Activated naive CD4-positive, alpha-beta T cell treated with anti-CD3 and anti-CD28 coated beads for 36 hours (primary cell): ENCODE measurements at regions not wholly inside any gene's neighbourhood (a gene's known extent, or its start where the extent isn't known, plus 50 kb on each side); places are given as distances from the start of the nearest gene placed in this dataset.

Source experiments
- CTCF ChIA-PET: fragments of 350-600 bp; sonication (Branson Sonifier 250); formaldehyde crosslinking; loops from one replicate; lab custom pipeline; 2021; ENCODE audit warnings: antibody characterized with exemption; lab: Charles Lee
- DNase-seq: peaks from one replicate; pipeline ENCODE4 v3.0.0-alpha.2; 2020
- H3K27ac Mint-ChIP-seq: one replicate; pipeline ENCODE4 v1.8.0; 2021; ENCODE audit warnings: mild to moderate bottlenecking, mixed read lengths
- H3K27me3 Mint-ChIP-seq: one replicate; pipeline ENCODE4 v1.8.0; 2021; ENCODE audit warnings: low read depth, mixed read lengths
- H3K36me3 Mint-ChIP-seq: one replicate; pipeline ENCODE4 v1.8.0; 2021; ENCODE audit warnings: low read depth, mixed read lengths
- H3K4me1 Mint-ChIP-seq: one replicate; pipeline ENCODE4 v1.8.0; 2021; ENCODE audit warnings: low read depth, mixed read lengths
- H3K4me3 Mint-ChIP-seq: one replicate; pipeline ENCODE4 v1.8.0; 2021; ENCODE audit warnings: mild to moderate bottlenecking, moderate library complexity, mixed read lengths
- H3K9me3 Mint-ChIP-seq: one replicate; pipeline ENCODE4 v1.8.0; 2021; ENCODE audit warnings: mixed read lengths
- intact Hi-C: fragments of 100-400 bp; cut with micrococcal nuclease; formaldehyde crosslinking; loops from one replicate; pipeline ENCODE4 v1.15.1; 2023

DNA sequence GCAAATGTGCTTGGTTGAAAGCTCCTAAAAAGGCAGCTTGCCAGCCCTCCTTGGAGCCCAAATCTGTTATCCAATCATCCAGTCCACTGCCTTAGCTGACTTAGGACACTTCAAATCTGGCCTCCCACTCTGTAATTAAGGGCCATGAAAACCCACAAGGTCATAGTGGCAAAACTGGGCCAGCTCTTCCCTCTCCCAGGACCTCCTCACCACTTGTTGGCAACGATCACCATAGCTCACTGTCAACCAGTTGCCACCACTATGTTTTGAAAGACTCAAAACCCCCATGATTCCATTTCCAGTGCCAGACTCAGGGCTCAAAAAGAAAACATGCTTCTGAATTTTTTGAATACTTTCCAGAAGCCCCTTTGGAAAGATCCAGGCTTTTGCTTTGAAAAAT is 107.5 kb downstream of the NREP start:
- Mint-ChIP-seq H3K4me3 (no peak overlapping the region), H3K27ac (no peak overlapping the region), H3K9me3 (no peaks in the 10 kb centered on the region), H3K27me3 (peaks cover 4% of the 10 kb centered on the region), H3K36me3 (no peaks in the 10 kb centered on the region), H3K4me1 (no peaks in the 10 kb centered on the region)
- intact Hi-C loops = no loop called here
- CTCF ChIA-PET = no interaction called here
- no peak for DNase-seq

DNA sequence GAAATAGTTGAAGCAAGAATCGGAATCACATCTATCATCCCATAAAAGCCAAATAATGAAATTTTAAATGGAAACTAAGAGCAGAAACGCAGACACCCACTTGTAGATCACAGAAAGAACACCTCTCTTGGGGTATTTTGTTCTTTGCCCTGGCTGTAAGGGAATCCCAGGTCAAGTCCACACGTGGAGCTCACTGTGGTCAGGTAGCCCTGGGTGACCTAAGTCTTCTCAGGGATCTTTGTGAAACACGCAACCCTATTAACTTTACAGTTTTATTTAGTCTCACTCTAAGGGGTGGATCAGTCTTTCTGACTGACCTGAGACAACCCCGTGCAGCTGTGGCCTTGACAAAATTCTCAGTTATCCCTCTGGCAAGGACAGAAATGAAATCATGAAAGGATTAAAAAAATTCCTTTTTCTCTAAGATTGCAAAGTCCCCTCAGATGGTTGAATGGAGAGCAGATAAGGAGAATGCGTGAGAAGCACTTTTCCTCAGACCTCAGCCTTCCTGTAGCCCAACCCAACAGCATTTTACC is 111.6 kb downstream of the NREP start:
- Mint-ChIP-seq H3K36me3 (no peaks in the 10 kb centered on the region), H3K27ac (no peak overlapping the region), H3K4me1 (no peaks in the 10 kb centered on the region), H3K9me3 (peaks cover 6% of the 10 kb centered on the region), H3K4me3 (no peak overlapping the region), H3K27me3 (peaks cover 9% of the 10 kb centered on the region)
- CTCF ChIA-PET = no interaction called here
- no peak for DNase-seq
- intact Hi-C loops = no loop called here

DNA sequence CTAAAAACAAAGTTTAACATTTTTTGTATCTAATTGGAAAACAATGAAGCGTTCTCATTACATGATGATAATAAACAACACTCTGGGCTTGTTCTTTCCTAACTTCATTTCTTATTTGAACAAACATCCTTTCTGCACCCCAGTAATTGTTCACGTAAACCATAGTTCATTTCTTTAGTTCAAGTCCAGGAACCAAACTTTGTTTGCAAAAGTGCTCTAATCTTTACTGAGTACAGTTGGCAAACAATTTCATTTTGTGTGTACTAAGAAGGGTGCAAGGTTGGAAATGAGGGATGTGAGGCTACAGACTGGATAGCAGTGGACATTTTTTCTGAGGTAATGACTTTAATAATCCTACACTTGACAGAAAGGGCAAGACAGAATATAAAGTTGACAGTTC is 113.5 kb downstream of the NREP start:
- H3K27ac Mint-ChIP-seq = no peak overlapping the region
- no peaks in the 10 kb centered on the region for H3K4me1 Mint-ChIP-seq
- intact Hi-C loops = no loop called here
- no peak overlapping the region for H3K4me3 Mint-ChIP-seq
- H3K9me3 Mint-ChIP-seq = peaks cover 21% of the 10 kb centered on the region
- CTCF ChIA-PET = interaction anchor here (0.6 kb wide), 1 partner anchor 34 kb away, joined by 3 read pairs; no protein-coding TSS in a partner anchor
- H3K36me3 Mint-ChIP-seq = no peaks in the 10 kb centered on the region
- no peak for DNase-seq
- peaks cover 7% of the 10 kb centered on the region for H3K27me3 Mint-ChIP-seq

DNA sequence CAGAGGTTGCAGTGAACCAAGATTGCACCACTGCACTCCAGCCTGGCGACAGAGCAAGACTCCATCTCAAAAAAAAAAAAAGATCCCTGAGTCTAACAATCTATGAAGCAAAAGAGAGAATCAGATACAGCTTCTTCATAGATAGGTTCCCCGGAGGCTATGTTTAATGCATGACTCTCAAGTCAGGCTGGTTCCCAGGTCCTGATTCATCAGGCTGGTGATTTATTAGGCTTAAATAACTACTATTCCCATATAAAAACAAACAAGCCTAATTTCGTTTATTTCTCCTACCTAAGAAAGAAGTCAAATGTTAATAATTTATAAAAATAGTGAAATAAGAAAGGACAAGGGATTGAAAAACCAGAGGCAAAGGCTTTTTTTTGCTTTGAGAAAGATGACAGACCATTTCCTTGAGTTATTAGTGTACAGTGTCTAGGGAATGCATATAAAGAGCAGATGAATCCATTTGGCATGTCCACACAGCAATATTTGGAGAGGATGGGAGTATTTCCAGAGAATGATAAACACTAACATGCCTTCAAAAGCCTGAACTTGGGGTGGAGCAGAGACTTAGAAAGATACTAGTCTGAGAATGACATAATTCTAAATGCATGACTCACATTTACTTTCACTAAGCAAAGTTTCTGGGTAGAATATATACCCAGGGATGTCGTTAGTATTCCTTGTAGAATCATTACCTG is 115.3 kb downstream of the NREP start:
- Mint-ChIP-seq H3K27ac (no peak overlapping the region), H3K4me3 (no peak overlapping the region), H3K36me3 (no peaks in the 10 kb centered on the region), H3K27me3 (peaks cover 7% of the 10 kb centered on the region), H3K4me1 (no peaks in the 10 kb centered on the region), H3K9me3 (peaks cover 27% of the 10 kb centered on the region)
- intact Hi-C loops = no loop called here
- CTCF ChIA-PET = no interaction called here
- DNase-seq = no peak

DNA sequence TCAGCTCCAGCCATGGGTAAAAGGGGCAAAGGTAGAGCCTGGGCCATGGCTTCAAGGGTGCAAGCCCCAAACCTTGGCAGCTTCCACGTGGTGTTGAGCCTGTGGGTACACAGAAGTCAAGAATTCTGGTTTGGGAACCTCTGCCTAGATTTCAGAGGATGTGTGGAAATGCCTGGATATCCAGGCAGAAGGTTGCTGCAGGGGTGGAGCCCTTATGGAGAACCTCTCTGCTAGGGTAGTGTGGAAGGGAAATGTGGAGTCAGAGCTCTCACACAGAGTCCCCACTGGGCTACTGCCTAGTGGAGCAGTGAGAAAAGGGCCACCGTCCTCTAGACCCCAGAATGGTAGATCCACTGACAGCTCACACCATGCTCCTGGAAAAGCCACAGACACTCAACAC is 117.1 kb downstream of the NREP start:
- Mint-ChIP-seq H3K4me1 (no peaks in the 10 kb centered on the region), H3K36me3 (no peaks in the 10 kb centered on the region), H3K9me3 (peaks cover 27% of the 10 kb centered on the region), H3K4me3 (no peak overlapping the region), H3K27me3 (peaks cover 7% of the 10 kb centered on the region), H3K27ac (no peak overlapping the region)
- no peak for DNase-seq
- intact Hi-C loops = no loop called here
- CTCF ChIA-PET = no interaction called here

DNA sequence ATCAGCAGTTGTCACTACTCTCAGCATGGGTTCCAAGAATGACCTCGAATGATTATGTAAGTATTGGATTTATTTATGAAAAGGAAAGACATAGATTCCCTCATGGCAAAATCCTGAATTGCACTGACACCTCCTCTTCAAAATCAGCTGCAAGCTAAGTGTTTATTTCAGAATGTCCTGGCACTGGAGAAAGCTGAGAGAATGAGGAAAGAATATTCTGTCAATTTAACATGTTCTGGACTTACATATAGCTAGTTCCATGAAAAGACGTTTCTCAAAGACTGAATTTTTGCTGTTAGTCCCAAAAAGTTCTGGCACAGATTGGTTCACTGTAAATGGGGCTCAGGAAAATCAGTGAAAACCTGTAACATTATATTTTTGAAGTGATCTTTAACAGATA is 120.3 kb downstream of the NREP start:
- CTCF ChIA-PET = no interaction called here
- intact Hi-C loops = no loop called here
- no peaks in the 10 kb centered on the region for H3K36me3 Mint-ChIP-seq
- peaks cover 27% of the 10 kb centered on the region for H3K9me3 Mint-ChIP-seq
- H3K4me3 Mint-ChIP-seq = no peak overlapping the region
- H3K27me3 Mint-ChIP-seq = no peaks in the 10 kb centered on the region
- no peaks in the 10 kb centered on the region for H3K4me1 Mint-ChIP-seq
- H3K27ac Mint-ChIP-seq = no peak overlapping the region
- DNase-seq = no peak

DNA sequence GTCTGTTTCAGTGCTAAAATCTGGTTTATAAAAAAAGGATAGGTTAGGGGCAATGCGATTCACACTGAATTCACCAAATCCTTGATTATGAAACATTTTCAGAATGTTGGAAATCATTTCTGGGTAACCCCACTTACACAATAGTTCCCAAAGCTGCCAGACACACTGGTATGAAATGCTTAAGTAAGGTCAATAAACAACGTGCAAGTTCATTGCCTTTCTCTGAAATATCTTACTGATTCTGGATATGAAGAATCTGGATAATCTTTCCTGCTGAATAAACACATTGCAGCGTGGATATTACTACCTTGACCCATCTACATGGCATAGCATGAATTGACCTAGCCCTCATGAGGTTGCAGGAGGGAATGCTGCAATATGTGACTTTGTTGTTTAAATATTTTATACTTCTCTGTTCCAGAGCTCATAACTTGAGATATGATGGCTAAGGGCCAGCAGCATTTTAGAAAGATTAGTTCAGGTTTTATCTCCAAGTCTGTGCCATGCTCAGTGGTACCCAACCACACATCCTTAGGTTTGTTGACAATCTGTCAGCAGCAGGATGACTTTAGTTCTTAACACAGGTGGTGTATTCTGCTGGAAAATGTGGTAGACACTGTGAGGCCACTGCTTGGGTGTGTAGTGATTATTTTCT is 121.0 kb downstream of the NREP start:
- H3K36me3 Mint-ChIP-seq = no peaks in the 10 kb centered on the region
- no peaks in the 10 kb centered on the region for H3K4me1 Mint-ChIP-seq
- no peak overlapping the region for H3K4me3 Mint-ChIP-seq
- DNase-seq = no peak
- intact Hi-C loops = no loop called here
- H3K27ac Mint-ChIP-seq = no peak overlapping the region
- peaks cover 27% of the 10 kb centered on the region for H3K9me3 Mint-ChIP-seq
- H3K27me3 Mint-ChIP-seq = no peaks in the 10 kb centered on the region
- CTCF ChIA-PET = no interaction called here

DNA sequence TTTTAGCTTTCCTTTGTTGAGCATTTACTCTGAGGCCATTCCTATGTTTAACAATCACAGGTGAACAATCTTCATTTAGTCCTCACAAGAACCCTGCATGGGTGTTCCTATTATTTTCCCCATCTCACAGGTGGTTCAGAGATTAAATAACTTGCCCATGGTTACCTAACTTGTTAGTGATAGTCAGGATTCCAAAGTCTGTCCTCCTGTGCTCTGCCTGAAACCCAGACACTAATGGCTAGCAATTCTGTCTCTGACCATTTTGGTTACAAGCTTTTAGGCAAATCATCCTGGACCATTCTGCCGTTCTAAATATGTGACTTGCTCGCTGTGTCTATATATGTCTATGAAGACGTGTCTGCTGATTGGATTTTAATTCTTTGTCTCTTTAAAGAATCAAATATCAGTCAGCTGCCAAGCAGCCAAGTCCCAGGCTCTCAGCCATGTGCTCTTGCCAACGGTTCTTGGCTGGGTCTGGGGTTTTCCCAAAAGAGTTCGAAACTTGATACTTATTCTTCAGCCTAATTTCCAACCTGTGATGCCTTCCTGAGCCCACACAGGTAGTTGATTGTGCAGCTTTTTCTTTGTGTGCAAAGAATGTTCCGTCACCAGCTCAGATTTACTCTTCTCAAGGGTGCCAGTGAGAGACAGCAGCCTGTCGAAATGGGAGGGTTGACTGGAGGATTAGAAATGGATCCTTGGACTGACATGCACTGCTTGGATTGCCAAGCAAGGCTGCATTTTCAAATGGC is 121.7 kb downstream of the NREP start:
- intact Hi-C loops = no loop called here
- no peak for DNase-seq
- Mint-ChIP-seq H3K9me3 (peaks cover 21% of the 10 kb centered on the region), H3K27me3 (no peaks in the 10 kb centered on the region), H3K36me3 (no peaks in the 10 kb centered on the region), H3K4me3 (no peak overlapping the region), H3K4me1 (no peaks in the 10 kb centered on the region), H3K27ac (no peak overlapping the region)
- CTCF ChIA-PET = no interaction called here

DNA sequence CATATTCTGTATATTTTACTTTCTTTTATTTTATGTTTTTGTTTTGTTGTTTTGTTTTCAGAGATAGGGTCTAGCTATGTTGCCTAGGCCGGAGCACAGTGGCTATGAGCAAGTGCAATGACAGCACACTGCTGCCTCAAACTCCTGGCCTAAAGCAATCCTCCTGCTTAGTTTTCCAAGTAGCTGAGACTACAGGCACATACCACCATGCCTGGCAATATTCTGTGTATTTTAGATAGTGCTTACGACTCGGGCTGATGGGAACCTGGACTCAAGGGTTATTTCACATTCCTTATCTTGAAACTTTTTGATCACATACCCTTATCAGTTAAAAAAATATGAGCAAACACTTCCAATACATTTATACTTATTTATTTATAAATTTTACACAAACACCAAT is 119.0 kb upstream of the STARD4 start:
- CTCF ChIA-PET = interaction anchor here (0.6 kb wide), 1 partner anchor 1850 kb away, joined by 4 read pairs; no protein-coding TSS in a partner anchor
- H3K4me3 Mint-ChIP-seq = no peak overlapping the region
- H3K36me3 Mint-ChIP-seq = no peaks in the 10 kb centered on the region
- H3K9me3 Mint-ChIP-seq = peaks cover 14% of the 10 kb centered on the region
- H3K27me3 Mint-ChIP-seq = no peaks in the 10 kb centered on the region
- DNase-seq = no peak
- peaks cover 17% of the 10 kb centered on the region for H3K4me1 Mint-ChIP-seq
- no peak overlapping the region for H3K27ac Mint-ChIP-seq
- intact Hi-C loops = no loop called here

DNA sequence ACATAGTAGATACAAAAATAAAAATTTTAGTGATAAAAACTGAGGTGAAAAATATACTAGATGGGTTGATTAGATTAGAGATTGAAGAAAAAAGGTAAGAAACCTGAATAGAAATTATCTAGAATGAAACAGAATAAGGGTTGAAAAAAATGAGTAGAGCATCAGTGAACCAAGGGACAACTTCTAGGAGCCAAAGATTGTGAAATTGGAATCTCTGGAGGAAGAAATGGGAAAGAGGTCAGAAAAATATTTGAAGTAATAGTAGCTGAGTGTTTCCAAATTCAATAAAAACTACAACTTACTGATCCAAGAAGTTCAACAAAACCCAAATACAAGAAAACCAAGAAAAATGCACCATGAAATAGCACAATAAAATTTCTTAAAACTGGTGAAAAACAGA is 116.6 kb upstream of the STARD4 start:
- H3K4me3 Mint-ChIP-seq = no peak overlapping the region
- CTCF ChIA-PET = interaction anchor here (0.8 kb wide), 1 partner anchor 90 kb away, joined by 3 read pairs; no protein-coding TSS in a partner anchor
- peaks cover 17% of the 10 kb centered on the region for H3K4me1 Mint-ChIP-seq
- H3K27me3 Mint-ChIP-seq = no peaks in the 10 kb centered on the region
- no peak overlapping the region for H3K27ac Mint-ChIP-seq
- peaks cover 23% of the 10 kb centered on the region for H3K9me3 Mint-ChIP-seq
- intact Hi-C loops = loop anchor here (1.0 to 5.0 kb wide), 5 partner anchors 38 to 528 kb away; partner anchors contain the start of gene NREP
- no peak for DNase-seq
- H3K36me3 Mint-ChIP-seq = peaks cover 5% of the 10 kb centered on the region

DNA sequence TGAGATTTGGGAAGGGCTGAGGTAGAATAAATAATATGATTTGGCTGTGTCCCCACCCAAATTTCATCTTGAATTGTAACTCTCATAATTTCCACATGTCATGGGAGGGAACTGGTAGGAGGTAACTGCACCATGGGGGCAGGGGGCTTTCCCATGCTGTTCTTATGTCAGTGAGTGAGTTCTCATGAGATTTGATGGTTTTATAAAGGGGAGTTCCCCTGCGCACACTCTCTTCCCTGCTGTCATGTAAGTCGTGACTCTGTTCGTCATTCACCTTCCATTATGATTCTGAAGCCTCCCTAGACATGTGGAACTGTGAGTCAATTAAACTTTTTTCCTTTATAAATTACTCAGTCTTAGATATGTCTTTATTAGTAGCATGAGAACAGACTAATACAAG is 115.5 kb upstream of the STARD4 start:
- intact Hi-C loops = loop anchor here (1.0 to 5.0 kb wide), 5 partner anchors 39 to 529 kb away; partner anchors contain the start of gene NREP

DNA sequence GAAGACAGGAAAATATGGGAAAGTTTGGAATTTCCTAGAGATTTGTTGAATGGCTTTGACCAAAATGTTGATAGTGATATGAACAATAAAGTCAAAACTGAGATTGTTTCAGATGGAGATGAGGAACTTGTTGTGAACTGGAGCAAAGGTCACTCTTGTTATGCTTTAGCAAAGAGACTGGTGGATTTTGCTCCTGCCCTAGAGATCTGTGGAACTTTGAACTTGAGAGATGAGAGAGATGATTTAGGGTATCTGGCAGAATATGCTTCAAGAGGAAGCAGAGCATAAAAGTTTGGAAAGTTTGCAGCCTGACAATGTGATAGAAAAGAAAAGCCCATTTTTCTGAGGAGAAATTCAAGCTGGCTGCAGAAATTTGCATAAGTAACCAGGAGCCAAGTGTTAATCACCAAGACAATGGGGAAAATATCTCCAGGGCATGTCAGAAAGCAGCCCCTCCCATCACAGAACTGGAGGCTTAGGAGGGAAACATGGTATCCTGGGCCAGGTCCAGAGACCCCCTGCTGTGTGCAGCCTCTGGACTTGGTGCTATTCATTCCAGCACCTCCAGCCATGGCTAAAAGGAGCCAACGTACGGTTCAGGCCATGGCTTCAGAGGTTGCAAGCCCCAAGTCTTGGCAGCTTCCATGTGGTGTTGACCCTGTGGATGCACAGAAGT is 114.3 kb upstream of the STARD4 start:
- intact Hi-C loops = loop anchor here (5.0 kb wide), 1 partner anchor 531 kb away; no protein-coding TSS in a partner anchor
- Mint-ChIP-seq H3K27me3 (no peaks in the 10 kb centered on the region), H3K9me3 (peaks cover 23% of the 10 kb centered on the region), H3K4me1 (peaks cover 17% of the 10 kb centered on the region), H3K36me3 (peaks cover 5% of the 10 kb centered on the region), H3K4me3 (no peak overlapping the region), H3K27ac (no peak overlapping the region)
- CTCF ChIA-PET = interaction anchor here (1.0 kb wide), 1 partner anchor 76 kb away, joined by 3 read pairs; no protein-coding TSS in a partner anchor
- no peak for DNase-seq

More for the DNA sequence above, 115.5 kb upstream of the STARD4 start:
- H3K4me3 Mint-ChIP-seq = no peak overlapping the region
- H3K27me3 Mint-ChIP-seq = no peaks in the 10 kb centered on the region
- H3K9me3 Mint-ChIP-seq = peaks cover 23% of the 10 kb centered on the region
- peaks cover 5% of the 10 kb centered on the region for H3K36me3 Mint-ChIP-seq
- peaks cover 17% of the 10 kb centered on the region for H3K4me1 Mint-ChIP-seq
- peak overlapping the region; percentile 34 for H3K27ac Mint-ChIP-seq
- CTCF ChIA-PET = interaction anchor here (0.8 kb wide), 1 partner anchor 89 kb away, joined by 3 read pairs; no protein-coding TSS in a partner anchor
- DNase-seq = peak; percentile 69
